Thyroid gland (tissue), 4 donors: ENCODE measurements at regions not wholly inside any gene's neighbourhood (a gene's known extent, or its start where the extent isn't known, plus 50 kb on each side); places are given as distances from the start of the nearest gene placed in this dataset.

Experiments
- DNase-seq, 2 donors: peaks; one replicate each; pipeline ENCODE4 v3.0.0-alpha.2; 2019
- H3K27ac ChIP-seq, 3 donors: fragments of 200-600 bp; sonication (generic); 1 replicate in 2 of 3; 2 replicates in 1 of 3; pipeline ENCODE4 v1.5.1; 2016 to 2019; ENCODE audit warnings: mild to moderate bottlenecking in 1 of 3, moderate library complexity in 1 of 3
- H3K27me3 ChIP-seq: fragments of 200-600 bp; sonication (generic); one replicate; pipeline ENCODE4 v1.5.1; 2019
- H3K36me3 ChIP-seq, 2 donors: fragments of 200-600 bp; sonication (generic); one replicate each; pipeline ENCODE4 v1.5.1; 2016 to 2019
- H3K4me1 ChIP-seq, 2 donors: fragments of 200-600 bp; sonication (generic); one replicate each; pipeline ENCODE4 v1.5.1; 2017 to 2019
- H3K4me3 ChIP-seq, 3 donors: fragments of 200-600 bp; sonication (generic); replicated peaks in 1 of 3; 1 replicate in 2 of 3; 2 replicates in 1 of 3; pipeline ENCODE4 v1.5.1; 2016; ENCODE audit warnings: mild to moderate bottlenecking in 1 of 3
- H3K9me3 ChIP-seq: fragments of 200-600 bp; sonication (generic); one replicate; pipeline ENCODE4 v1.5.1; 2017
- POLR2A ChIP-seq, 2 donors: fragments of 450-650 bp; IDR thresholded peaks; one replicate each; pipeline ENCODE4 v1.6.1; 2017; ENCODE audit warnings: antibody characterized with exemption in 2 of 2, mild to moderate bottlenecking in 2 of 2, moderate library complexity in 1 of 2
- WGBS, 2 donors: methylation state at CpG; one replicate each; pipeline ENCODE4 v1.1.5; 2017; 5-methylcytosine and 5-hydroxymethylcytosine counted together
- intact Hi-C: fragments of 100-400 bp; cut with DNase I; formaldehyde crosslinking; loops from one replicate; pipeline ENCODE4 v1.15.1; 2023
- TF ChIP-seq, protein P1 (sequence below), 6 experiments: fragments of 200-600 bp in 3 of 6; fragments of 450-650 bp in 3 of 6; sonication (generic) in 3 of 6; IDR thresholded peaks; one replicate each; pipeline ENCODE4 v1.5.1; 2016 to 2019; ENCODE audit warnings: antibody characterized with exemption in 6 of 6, mild to moderate bottlenecking in 2 of 6, inconsistent platforms in 1 of 6, moderate library complexity in 1 of 6

DNA sequence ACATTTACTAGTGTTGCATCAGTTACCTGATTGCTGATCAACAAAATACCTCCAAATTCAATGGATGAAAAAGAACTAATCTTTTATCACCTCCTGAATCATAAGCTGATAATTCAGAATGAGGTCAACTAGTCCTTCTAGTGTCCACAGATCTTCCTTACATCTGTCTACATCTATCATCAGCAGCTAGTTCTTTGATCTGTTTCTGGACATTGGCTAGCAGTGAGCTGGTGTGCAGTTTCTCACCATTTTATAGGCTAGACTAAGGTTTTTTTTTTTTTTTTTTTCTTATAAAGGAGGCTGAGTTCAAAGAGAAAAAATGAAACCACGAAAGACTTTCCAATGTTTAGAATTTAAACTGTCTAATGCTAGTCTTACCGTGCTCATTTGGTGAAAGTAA lies 534.3 kb upstream of the ST8SIA4 start:
- Histone ChIP-seq H3K27me3 (no peaks in the 10 kb centered on the region), H3K4me1 (peaks cover 0 to 6% of the 10 kb centered on the region in 2 donors), H3K27ac (no peak overlapping the region), H3K9me3 (no peaks in the 10 kb centered on the region), H3K4me3 (no peak overlapping the region), H3K36me3 (no peaks in the 10 kb centered on the region)
- intact Hi-C loops: no loop called here
- no peak for TF ChIP-seq POLR2A (IDR thresholded peaks at IDR 0.05)
- TF ChIP-seq, protein P1, sequence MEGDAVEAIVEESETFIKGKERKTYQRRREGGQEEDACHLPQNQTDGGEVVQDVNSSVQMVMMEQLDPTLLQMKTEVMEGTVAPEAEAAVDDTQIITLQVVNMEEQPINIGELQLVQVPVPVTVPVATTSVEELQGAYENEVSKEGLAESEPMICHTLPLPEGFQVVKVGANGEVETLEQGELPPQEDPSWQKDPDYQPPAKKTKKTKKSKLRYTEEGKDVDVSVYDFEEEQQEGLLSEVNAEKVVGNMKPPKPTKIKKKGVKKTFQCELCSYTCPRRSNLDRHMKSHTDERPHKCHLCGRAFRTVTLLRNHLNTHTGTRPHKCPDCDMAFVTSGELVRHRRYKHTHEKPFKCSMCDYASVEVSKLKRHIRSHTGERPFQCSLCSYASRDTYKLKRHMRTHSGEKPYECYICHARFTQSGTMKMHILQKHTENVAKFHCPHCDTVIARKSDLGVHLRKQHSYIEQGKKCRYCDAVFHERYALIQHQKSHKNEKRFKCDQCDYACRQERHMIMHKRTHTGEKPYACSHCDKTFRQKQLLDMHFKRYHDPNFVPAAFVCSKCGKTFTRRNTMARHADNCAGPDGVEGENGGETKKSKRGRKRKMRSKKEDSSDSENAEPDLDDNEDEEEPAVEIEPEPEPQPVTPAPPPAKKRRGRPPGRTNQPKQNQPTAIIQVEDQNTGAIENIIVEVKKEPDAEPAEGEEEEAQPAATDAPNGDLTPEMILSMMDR (IDR thresholded peaks at IDR 0.05): no peak
- DNase-seq: no peak
- WGBS, 2 donors: 76 to 86% methylated on average over 2 of the region's 2 CpGs

DNA sequence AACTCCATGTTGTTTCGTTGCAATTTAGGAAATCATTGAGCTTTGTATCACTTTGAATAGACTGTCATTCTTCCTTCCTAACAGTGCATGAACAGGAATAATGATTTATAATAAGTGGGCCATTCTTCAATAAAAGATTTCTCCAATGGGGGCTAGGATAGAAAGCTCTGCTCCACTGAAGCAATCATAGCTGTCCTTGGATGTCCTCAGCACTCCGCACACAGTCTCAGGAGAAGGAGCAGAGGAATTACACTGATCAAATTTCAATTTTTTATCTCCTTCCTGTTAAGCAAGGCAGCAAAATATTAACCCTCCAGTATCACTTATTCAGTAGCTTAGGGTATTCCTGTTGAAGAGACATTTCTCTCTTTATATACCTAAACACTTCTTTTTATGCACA lies 532.7 kb upstream of the ST8SIA4 start:
- no peak overlapping the region for H3K27ac ChIP-seq
- WGBS, 2 donors: 33 to 38% methylated on average over 2 of the region's 2 CpGs
- intact Hi-C loops: no loop called here
- H3K36me3 ChIP-seq: no peaks in the 10 kb centered on the region
- peak in 1 of 2 donors; percentile 1 for DNase-seq
- H3K4me3 ChIP-seq: no peak overlapping the region
- H3K9me3 ChIP-seq: no peaks in the 10 kb centered on the region
- TF ChIP-seq, protein P1 (IDR thresholded peaks at IDR 0.05): no peak
- TF ChIP-seq POLR2A (IDR thresholded peaks at IDR 0.05): no peak
- no peaks in the 10 kb centered on the region for H3K27me3 ChIP-seq
- peaks cover 0 to 6% of the 10 kb centered on the region in 2 donors for H3K4me1 ChIP-seq

DNA sequence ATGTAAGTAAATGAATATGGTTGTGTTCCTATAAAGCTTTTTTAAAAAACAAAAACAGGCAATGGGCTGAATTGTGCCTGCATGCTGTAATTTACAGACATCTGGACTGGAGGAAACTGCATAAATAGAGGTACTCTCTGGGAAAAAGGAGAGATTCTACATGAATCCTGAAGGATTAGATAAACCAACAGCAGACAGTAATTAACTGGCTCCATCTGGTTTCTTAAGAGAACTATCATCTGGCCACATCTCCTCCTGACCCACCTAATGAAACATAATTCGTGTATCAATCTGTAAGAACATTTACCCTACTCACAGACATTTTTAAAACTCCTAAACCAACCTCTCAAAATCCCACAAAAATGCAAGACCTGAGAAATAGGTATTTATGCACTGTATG lies 528.1 kb upstream of the ST8SIA4 start:
- no peak overlapping the region for H3K27ac ChIP-seq
- WGBS, 2 donors: 60 to 72% methylated on average over 1 of the region's 1 CpG
- no peaks in the 10 kb centered on the region for H3K9me3 ChIP-seq
- no peak for DNase-seq
- no peaks in the 10 kb centered on the region for H3K27me3 ChIP-seq
- TF ChIP-seq POLR2A (IDR thresholded peaks at IDR 0.05): no peak
- H3K4me3 ChIP-seq: no peak overlapping the region
- intact Hi-C loops: no loop called here
- H3K4me1 ChIP-seq: peaks cover 0 to 6% of the 10 kb centered on the region in 2 donors
- no peaks in the 10 kb centered on the region for H3K36me3 ChIP-seq

DNA sequence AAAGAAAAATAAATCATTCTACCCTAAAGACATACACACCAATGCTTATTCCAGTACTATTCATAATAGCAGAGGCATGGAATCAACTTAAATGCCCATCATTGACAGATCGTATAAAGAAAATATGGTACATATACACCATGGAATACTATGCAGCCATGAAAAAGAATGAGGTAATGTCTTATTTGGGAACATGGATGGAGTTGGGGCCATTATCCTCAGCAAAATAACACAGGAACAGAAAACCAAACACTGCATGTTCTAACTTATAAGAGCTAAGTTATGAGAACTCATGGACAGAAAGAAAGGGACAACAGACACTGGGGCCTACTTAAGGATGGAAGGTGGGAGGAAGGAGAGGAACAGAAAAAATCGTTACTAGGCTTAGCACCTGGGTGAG lies 527.5 kb upstream of the ST8SIA4 start:
- Histone ChIP-seq H3K27me3 (no peaks in the 10 kb centered on the region), H3K9me3 (no peaks in the 10 kb centered on the region), H3K27ac (no peak overlapping the region), H3K36me3 (no peaks in the 10 kb centered on the region), H3K4me1 (peaks cover 4 to 6% of the 10 kb centered on the region in 2 donors), H3K4me3 (no peak overlapping the region)
- 90 to 97% methylated on average over 2 of the region's 2 CpGs for WGBS, 2 donors
- no peak for TF ChIP-seq POLR2A (IDR thresholded peaks at IDR 0.05)
- TF ChIP-seq, protein P1 (IDR thresholded peaks at IDR 0.05): no peak
- intact Hi-C loops: no loop called here
- DNase-seq: no peak

DNA sequence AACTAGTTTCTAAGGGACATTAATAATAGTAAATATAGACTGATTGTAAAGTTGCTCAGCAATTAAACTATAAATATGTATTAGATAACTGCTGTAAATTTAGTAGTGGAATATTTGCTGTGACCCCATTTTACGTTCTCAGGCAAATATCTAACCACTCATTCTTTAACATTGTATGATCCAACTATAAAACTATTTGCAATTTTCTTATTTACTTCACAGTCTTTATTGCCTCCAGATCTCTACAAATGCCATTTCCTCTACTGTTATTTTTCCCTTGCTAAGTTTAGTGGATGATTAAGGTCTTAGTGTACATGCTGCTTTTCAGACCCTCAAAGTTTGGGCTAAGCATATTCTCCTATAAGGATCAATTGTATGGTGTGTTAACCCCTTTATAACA lies 526.2 kb upstream of the ST8SIA4 start:
- 81 to 88% methylated on average over 1 of the region's 1 CpG for WGBS, 2 donors
- no peaks in the 10 kb centered on the region for H3K36me3 ChIP-seq
- DNase-seq: no peak
- H3K27me3 ChIP-seq: no peaks in the 10 kb centered on the region
- no peak overlapping the region for H3K27ac ChIP-seq
- intact Hi-C loops: no loop called here
- peaks cover 11 to 14% of the 10 kb centered on the region in 2 donors for H3K4me1 ChIP-seq
- TF ChIP-seq, protein P1 (IDR thresholded peaks at IDR 0.05): no peak
- no peak for TF ChIP-seq POLR2A (IDR thresholded peaks at IDR 0.05)
- H3K9me3 ChIP-seq: no peaks in the 10 kb centered on the region
- H3K4me3 ChIP-seq: no peak overlapping the region
